Medulla oblongata (tissue), 1 donor: ENCODE measurements at regions not wholly inside any gene's neighbourhood (a gene's known extent, or its start where the extent isn't known, plus 50 kb on each side); places are given as distances from the start of the nearest gene placed in this dataset.
A peak's percentile ranks its signal among the peaks of the same experiment; 100 is the strongest.

Experiments
- DNase-seq: peaks from one replicate; pipeline ENCODE4 v3.0.0-alpha.2; 2015; ENCODE audit errors: extremely low spot score

- DNase-seq, result no peak
These were observed 510.6 kb upstream of the CNKSR2 start for GRCh38 chrX:20863649-20864048.

GRCh38 chrX:20861113-20861512, 513.1 kb upstream of the CNKSR2 start:
- no peak for DNase-seq

- peak; percentile 75 for DNase-seq
These were observed 516.5 kb upstream of the CNKSR2 start for GRCh38 chrX:20857746-20858145.

GRCh38 chrX:20838477-20838876, 535.7 kb upstream of the CNKSR2 start:
- no peak for DNase-seq

- DNase-seq, result no peak
These were observed 544.3 kb upstream of the CNKSR2 start for GRCh38 chrX:20829665-20830491.

- DNase-seq, result no peak
These were observed 548.2 kb upstream of the CNKSR2 start for GRCh38 chrX:20825984-20826383.

GRCh38 chrX:20803971-20804370, 537.3 kb upstream of the RPS6KA3 start:
- no peak for DNase-seq

GRCh38 chrX:20802036-20802435, 535.3 kb upstream of the RPS6KA3 start:
- no peak for DNase-seq

- DNase-seq, result no peak
These were observed 529.7 kb upstream of the RPS6KA3 start for GRCh38 chrX:20796450-20796849.

GRCh38 chrX:20789103-20789502, 522.4 kb upstream of the RPS6KA3 start:
- no peak for DNase-seq

GRCh38 chrX:20767346-20767745, 500.6 kb upstream of the RPS6KA3 start:
- no peak for DNase-seq

- no peak for DNase-seq
These were observed 489.9 kb upstream of the RPS6KA3 start for GRCh38 chrX:20756585-20756984.

GRCh38 chrX:20753076-20753475, 486.4 kb upstream of the RPS6KA3 start:
- no peak for DNase-seq

- DNase-seq, result no peak
These were observed 480.0 kb upstream of the RPS6KA3 start for GRCh38 chrX:20746690-20747089.

GRCh38 chrX:20743046-20743445, 476.3 kb upstream of the RPS6KA3 start:
- no peak for DNase-seq

- peak; percentile 1 for DNase-seq
These were observed 475.4 kb upstream of the RPS6KA3 start for GRCh38 chrX:20742106-20742505.

- DNase-seq, result no peak
These were observed 473.7 kb upstream of the RPS6KA3 start for GRCh38 chrX:20740443-20740842.

GRCh38 chrX:20739038-20739745, 472.5 kb upstream of the RPS6KA3 start:
- no peak for DNase-seq

GRCh38 chrX:20729416-20729815, 462.7 kb upstream of the RPS6KA3 start:
- no peak for DNase-seq

GRCh38 chrX:20727447-20727846, 460.7 kb upstream of the RPS6KA3 start:
- DNase-seq, result no peak

- no peak for DNase-seq
These were observed 454.4 kb upstream of the RPS6KA3 start for GRCh38 chrX:20720954-20721626.

GRCh38 chrX:20718592-20719380, 452.1 kb upstream of the RPS6KA3 start:
- peak; percentile 43 for DNase-seq
